DND-41 (cell line): ENCODE measurements at regions not wholly inside any gene's neighbourhood (a gene's known extent, or its start where the extent isn't known, plus 50 kb on each side); places are given as distances from the start of the nearest gene placed in this dataset.

Source experiments
- ATAC-seq: fragments of 200-7000 bp; cut with Tn5 transposase; 3 replicates; pipeline ENCODE4 v1.9.1; 2021; ENCODE audit warnings: low read depth; ENCODE audit not compliant: insufficient read depth
- DNase-seq: peaks from one replicate; pipeline ENCODE4 v3.0.0-alpha.2; 2020
- H2AFZ ChIP-seq: 2 replicates; pipeline ENCODE4 v1.6.0; 2012; ENCODE audit warnings: low read depth, low read length
- H3K27ac ChIP-seq: 2 replicates; pipeline ENCODE4 v1.5.1; 2012; ENCODE audit warnings: low read length, inconsistent platforms
- H3K27me3 ChIP-seq: fragments of 200-600 bp; sonication (generic); 2 replicates; pipeline ENCODE4 v1.6.0; 2012; ENCODE audit warnings: low read length, mild to moderate bottlenecking, inconsistent platforms; ENCODE audit not compliant: insufficient read depth, poor library complexity
- H3K36me3 ChIP-seq: 2 replicates; pipeline ENCODE4 v1.5.1; 2012; ENCODE audit warnings: low read length, inconsistent platforms; ENCODE audit not compliant: insufficient read depth
- H3K4me1 ChIP-seq: 2 replicates; pipeline ENCODE4 v1.5.1; 2012; ENCODE audit warnings: mild to moderate bottlenecking, low read length; ENCODE audit not compliant: insufficient read depth
- H3K4me2 ChIP-seq: 2 replicates; pipeline ENCODE4 v1.6.0; 2012; ENCODE audit warnings: mild to moderate bottlenecking, moderate library complexity, low read length, inconsistent platforms; ENCODE audit not compliant: insufficient read depth
- H3K4me3 ChIP-seq, 2 experiments: fragments of 200-600 bp in 1 of 2; shearing (Covaris generic) in 1 of 2; 2 replicates each; pipeline ENCODE4 v1.5.1; 2012 to 2016; ENCODE audit warnings: inconsistent platforms in 2 of 2, low read length in 2 of 2, mild to moderate bottlenecking in 2 of 2, low read depth in 1 of 2, moderate library complexity in 1 of 2
- H3K79me2 ChIP-seq: 2 replicates; pipeline ENCODE4 v1.6.0; 2012; ENCODE audit warnings: low read length, inconsistent platforms; ENCODE audit not compliant: insufficient read depth
- H3K9ac ChIP-seq: 2 replicates; pipeline ENCODE4 v1.6.0; 2012; ENCODE audit warnings: low read depth, mild to moderate bottlenecking, inconsistent platforms, low read length, moderate library complexity
- H3K9me3 ChIP-seq: 2 replicates; pipeline ENCODE4 v1.5.1; 2012; ENCODE audit warnings: low read length, moderate library complexity, mild to moderate bottlenecking, inconsistent platforms; ENCODE audit not compliant: insufficient read depth, severe bottlenecking
- H4K20me1 ChIP-seq: 2 replicates; pipeline ENCODE4 v1.6.0; 2012; ENCODE audit warnings: low read length; ENCODE audit not compliant: insufficient read depth
- CTCF ChIP-seq: IDR thresholded peaks from 2 replicates; pipeline ENCODE4 v1.5.1; 2012; ENCODE audit warnings: borderline replicate concordance, low read length, moderate library complexity, mild to moderate bottlenecking; ENCODE audit not compliant: poor library complexity, severe bottlenecking; ENCODE audit errors: extremely low read depth
- EZH2 ChIP-seq: IDR thresholded peaks from 3 replicates; pipeline ENCODE4 v1.6.1; 2012; ENCODE audit warnings: borderline replicate concordance, low read depth, mild to moderate bottlenecking, moderate library complexity, low read length, inconsistent platforms; ENCODE audit not compliant: severe bottlenecking

DNA sequence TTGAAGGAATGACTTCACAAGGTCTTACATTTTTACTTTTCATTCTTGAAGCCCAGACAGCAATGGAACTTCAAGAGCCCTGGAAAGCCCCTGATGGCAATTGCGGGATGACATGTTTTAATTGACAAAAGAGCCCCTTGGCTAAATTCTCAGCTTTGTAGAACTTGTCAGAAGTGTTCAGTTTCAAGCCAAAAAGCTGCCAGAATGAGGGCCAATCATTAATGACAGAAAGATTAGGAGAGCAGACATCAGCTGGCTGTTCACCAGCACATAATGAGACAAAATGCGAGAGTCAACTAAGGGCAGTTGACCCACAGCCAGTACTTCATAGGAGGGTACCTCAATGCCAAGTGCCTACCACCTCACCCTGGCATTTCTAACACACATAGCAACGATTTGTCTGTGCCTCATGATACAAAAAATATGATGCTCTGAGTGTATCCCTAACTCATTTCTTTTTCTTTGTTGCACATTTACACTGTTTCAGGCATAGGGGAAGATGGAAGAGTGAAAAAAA is 243.1 kb downstream of the MYLK4 start:
- Histone ChIP-seq H3K4me2 (no peak overlapping the region), H3K4me1 (no peaks in the 10 kb centered on the region), H3K79me2 (no peaks in the 10 kb centered on the region), H3K9ac (no peak overlapping the region), H3K36me3 (no peaks in the 10 kb centered on the region), H3K4me3 (no peak overlapping the region), H3K9me3 (no peaks in the 10 kb centered on the region), H3K27ac (no peak overlapping the region), H2AFZ (no peak overlapping the region), H4K20me1 (no peaks in the 10 kb centered on the region), H3K27me3 (peaks cover 19% of the 10 kb centered on the region)
- no peak for DNase-seq
- no peak for ATAC-seq
- TF ChIP-seq CTCF (no peak), EZH2 (no peak)

DNA sequence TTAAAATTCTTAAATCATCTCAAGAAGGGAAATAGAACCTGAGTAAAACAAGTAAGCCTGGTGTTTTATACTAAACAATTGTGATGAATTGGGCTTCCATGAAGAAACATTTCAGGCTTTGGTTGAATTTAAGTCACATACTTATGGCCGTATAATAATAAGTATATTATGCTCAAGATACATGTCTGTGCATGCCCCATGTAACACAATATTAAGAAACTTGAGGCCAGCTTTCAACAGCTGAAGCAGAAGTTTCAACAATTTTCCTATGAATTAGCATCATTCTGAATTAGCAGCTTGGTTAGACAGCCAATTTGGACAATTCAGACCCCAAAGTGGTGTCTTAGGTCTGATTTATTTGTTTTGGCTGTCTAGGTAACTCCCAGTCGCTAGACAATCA is 243.7 kb downstream of the MYLK4 start:
- TF ChIP-seq CTCF (no peak), EZH2 (no peak)
- Histone ChIP-seq H3K27ac (no peak overlapping the region), H3K4me2 (no peak overlapping the region), H3K36me3 (no peaks in the 10 kb centered on the region), H3K4me3 (no peak overlapping the region), H4K20me1 (no peaks in the 10 kb centered on the region), H2AFZ (no peak overlapping the region), H3K27me3 (peaks cover 19% of the 10 kb centered on the region), H3K79me2 (no peaks in the 10 kb centered on the region), H3K9ac (no peak overlapping the region), H3K9me3 (no peaks in the 10 kb centered on the region), H3K4me1 (no peaks in the 10 kb centered on the region)
- DNase-seq (no peak), ATAC-seq (no peak)

- no peaks in the 10 kb centered on the region for H3K36me3 ChIP-seq
- TF ChIP-seq CTCF (peak; percentile 52), EZH2 (no peak)
- DNase-seq: peak; percentile 18
- H3K9ac ChIP-seq: no peak overlapping the region
- H3K4me3 ChIP-seq: no peak overlapping the region
- H3K4me1 ChIP-seq: no peaks in the 10 kb centered on the region
- H3K27me3 ChIP-seq: peaks cover 19% of the 10 kb centered on the region
- no peaks in the 10 kb centered on the region for H3K9me3 ChIP-seq
- H3K27ac ChIP-seq: no peak overlapping the region
- ATAC-seq: no peak
- H2AFZ ChIP-seq: no peak overlapping the region
- no peaks in the 10 kb centered on the region for H4K20me1 ChIP-seq
- no peak overlapping the region for H3K4me2 ChIP-seq
- H3K79me2 ChIP-seq: no peaks in the 10 kb centered on the region
Measured at GRCh38 chr6:2505624-2506023, 245.1 kb downstream of the MYLK4 start.

DNA sequence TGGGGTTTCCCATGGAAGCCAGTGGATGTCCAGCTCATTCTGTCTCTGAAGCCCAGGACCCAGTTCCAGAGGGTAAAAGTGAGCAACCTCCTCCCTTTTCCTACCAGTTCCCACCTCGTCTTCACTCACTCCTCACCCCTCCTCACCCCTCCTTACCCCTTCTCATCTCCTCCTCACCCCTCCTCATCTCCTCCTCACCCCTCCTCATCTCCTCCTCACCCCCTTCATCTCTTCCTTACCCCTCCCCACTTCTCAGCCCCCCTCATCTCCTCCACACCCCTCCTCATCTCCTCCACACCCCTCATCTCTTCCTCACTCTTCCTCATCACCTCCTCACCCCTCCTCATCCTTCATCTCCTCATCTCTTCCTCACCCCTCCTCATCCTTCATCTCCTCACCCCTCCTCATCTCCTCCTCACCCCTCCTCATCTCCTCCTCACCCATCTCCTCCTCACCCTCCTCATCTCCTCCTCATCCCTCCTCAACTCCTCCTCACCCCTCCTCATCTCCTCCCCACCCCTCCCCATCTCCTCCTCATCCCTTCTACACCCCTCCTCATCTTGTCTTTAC is 246.1 kb downstream of the MYLK4 start:
- no peak overlapping the region for H3K27ac ChIP-seq

More for the DNA sequence above, 246.1 kb downstream of the MYLK4 start:
- Histone ChIP-seq H4K20me1 (no peaks in the 10 kb centered on the region), H3K36me3 (no peaks in the 10 kb centered on the region), H3K9ac (no peak overlapping the region), H3K4me2 (no peak overlapping the region), H3K4me1 (no peaks in the 10 kb centered on the region), H3K4me3 (no peak overlapping the region), H3K27me3 (peaks cover 19% of the 10 kb centered on the region), H3K79me2 (no peaks in the 10 kb centered on the region), H3K9me3 (no peaks in the 10 kb centered on the region), H2AFZ (no peak overlapping the region)
- TF ChIP-seq CTCF (no peak), EZH2 (no peak)
- DNase-seq (no peak), ATAC-seq (no peak)
